ENCODE measurements at regions not wholly inside any gene's neighbourhood (a gene's known extent, or its start where the extent isn't known, plus 50 kb on each side); places are given as distances from the start of the nearest gene placed in this dataset.

DNA sequence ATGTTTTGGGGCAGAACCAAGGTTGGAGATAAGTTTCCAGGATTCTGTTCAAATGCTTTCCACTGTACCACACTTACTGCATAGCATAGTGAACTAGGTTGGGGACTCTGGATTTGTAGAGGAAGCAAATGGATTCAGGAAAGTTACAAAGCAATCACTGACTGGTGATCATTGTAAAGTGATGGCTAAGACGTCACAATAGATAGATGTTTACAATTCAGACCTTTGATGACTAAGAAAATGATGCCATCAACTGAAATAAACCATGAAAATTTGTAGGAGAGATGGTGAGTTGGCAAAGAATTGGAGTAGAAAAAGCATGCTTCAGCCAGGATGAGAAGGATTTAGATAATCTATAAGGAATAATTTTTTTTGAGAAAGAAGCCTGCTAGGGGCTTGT lies 178.0 kb downstream of the UBE2E3 start:
- H3K4me3 ChIP-seq (ENCODE audit: low read depth, low read length): no peak overlapping the region
- TF ChIP-seq, protein P1, sequence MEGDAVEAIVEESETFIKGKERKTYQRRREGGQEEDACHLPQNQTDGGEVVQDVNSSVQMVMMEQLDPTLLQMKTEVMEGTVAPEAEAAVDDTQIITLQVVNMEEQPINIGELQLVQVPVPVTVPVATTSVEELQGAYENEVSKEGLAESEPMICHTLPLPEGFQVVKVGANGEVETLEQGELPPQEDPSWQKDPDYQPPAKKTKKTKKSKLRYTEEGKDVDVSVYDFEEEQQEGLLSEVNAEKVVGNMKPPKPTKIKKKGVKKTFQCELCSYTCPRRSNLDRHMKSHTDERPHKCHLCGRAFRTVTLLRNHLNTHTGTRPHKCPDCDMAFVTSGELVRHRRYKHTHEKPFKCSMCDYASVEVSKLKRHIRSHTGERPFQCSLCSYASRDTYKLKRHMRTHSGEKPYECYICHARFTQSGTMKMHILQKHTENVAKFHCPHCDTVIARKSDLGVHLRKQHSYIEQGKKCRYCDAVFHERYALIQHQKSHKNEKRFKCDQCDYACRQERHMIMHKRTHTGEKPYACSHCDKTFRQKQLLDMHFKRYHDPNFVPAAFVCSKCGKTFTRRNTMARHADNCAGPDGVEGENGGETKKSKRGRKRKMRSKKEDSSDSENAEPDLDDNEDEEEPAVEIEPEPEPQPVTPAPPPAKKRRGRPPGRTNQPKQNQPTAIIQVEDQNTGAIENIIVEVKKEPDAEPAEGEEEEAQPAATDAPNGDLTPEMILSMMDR (IDR thresholded peaks at IDR 0.05; ENCODE audit: borderline replicate concordance, insufficient read depth, low read depth, low read length): no peak

DNA sequence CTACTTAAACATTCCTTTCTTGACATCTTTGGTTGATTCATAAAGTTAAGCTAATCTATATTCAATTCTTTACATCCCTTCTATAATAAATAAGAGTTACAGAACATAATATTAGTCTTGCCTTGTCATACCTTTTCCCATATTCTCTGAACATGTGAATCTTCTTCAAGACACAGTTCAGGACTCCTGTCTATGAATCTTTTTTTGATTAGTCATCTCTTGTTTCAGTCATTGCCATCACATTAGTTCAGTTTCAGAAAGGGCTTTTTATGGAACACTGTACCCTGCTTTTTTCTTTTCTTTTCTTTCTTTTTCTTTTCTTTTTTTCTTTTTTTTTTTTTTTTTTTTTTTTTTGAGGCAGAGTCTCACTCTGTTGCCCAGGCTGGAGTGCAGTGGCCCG lies 181.2 kb downstream of the UBE2E3 start:
- TF ChIP-seq, protein P1 (IDR thresholded peaks at IDR 0.05; ENCODE audit: borderline replicate concordance, insufficient read depth, low read depth, low read length): no peak
- H3K4me3 ChIP-seq (ENCODE audit: low read depth, low read length): no peak overlapping the region

DNA sequence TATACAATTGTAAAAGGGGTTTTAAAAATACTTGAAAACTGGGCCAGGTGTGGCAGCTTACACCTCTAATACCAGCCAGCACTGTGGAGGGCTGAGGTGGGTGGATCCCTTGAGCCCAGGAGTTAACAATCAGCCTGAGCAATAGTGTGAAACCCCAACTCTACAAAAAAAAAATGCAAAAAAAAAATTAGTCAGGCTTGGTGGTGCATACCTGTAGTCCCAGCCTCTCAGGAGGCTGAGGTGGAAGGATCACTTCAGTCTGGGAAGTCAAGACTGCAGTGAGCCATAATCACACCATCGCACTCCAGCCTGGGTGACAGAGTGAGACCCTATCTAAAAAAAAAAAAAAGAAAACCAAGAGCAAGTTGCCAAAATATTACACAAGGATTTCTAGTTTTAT lies 182.7 kb downstream of the UBE2E3 start:
- no peak overlapping the region for H3K4me3 ChIP-seq (ENCODE audit: low read depth, low read length)
- TF ChIP-seq, protein P1 (IDR thresholded peaks at IDR 0.05; ENCODE audit: borderline replicate concordance, insufficient read depth, low read depth, low read length): no peak

DNA sequence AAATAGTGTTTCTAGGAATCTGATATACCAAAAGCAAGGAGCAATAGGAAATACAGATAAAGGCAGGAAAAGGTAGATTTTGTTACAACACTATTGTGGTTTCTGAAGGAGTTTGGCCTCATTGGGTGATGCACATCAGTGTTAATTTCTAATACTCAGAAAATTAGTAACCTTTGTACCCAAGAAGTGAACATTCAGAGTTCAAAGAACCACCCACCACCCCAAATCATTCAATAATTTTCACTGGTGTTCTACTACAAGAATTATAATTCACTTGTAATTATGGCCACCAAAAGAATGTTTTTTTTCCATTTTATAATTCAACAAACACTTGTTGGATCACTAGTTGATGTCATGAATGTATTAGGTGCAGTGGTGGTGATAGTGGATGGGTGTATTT lies 183.3 kb downstream of the UBE2E3 start:
- TF ChIP-seq, protein P1 (IDR thresholded peaks at IDR 0.05; ENCODE audit: borderline replicate concordance, insufficient read depth, low read depth, low read length): no peak
- H3K4me3 ChIP-seq (ENCODE audit: low read depth, low read length): no peak overlapping the region

DNA sequence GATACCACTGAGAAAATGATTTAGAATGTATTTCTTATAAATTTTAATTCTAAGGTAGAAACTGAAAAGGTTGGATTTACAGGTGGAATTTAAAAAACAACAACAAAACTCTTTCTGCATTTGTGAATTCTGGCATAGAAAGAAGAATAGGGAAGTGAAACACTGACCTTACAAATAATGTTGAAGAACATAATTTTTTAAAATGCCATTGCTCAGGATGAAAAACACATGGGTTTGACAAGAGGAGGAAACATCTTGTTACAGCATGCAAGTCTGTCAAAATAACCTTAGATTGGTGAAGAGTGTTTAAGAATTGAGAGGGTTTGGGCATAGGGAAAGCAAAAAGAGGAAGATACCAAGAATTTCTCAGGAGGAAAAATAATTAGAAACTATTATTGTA lies 184.3 kb downstream of the UBE2E3 start:
- no peak overlapping the region for H3K4me3 ChIP-seq (ENCODE audit: low read depth, low read length)
- TF ChIP-seq, protein P1 (IDR thresholded peaks at IDR 0.05; ENCODE audit: borderline replicate concordance, insufficient read depth, low read depth, low read length): no peak

DNA sequence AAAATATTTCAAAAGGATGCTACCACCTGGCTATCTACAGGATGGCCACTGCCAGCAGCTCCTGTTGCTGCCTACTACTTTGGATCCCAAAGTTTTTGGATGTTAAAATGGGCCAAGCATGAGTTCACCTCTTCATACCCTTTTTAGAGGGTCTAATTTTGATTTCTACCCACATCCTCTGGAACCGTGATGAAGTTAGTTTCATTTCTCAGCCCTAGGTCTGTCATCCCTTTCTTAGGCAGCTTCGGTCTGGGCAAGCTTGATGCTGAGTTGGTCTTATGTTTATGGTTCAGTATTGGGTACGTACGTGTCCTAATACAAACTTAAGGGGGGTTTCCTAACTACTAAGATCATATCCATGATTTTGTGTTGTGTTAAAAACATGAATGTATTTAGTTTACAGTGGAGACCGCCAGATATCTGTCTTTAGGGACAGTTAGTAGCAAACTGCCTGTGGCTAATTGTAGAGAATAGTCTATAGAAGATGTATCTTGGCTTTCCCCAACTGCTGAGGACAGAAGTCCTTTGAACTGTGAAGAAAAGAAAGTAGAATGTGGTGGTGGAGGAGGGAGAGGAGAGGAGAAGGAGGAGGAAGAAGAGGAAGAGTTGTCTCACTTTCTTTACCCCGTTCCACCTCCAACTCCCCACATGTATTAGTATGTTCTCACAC lies 184.9 kb downstream of the UBE2E3 start:
- TF ChIP-seq, protein P1 (IDR thresholded peaks at IDR 0.05; ENCODE audit: borderline replicate concordance, insufficient read depth, low read depth, low read length): no peak
- H3K4me3 ChIP-seq (ENCODE audit: low read depth, low read length): no peak overlapping the region

DNA sequence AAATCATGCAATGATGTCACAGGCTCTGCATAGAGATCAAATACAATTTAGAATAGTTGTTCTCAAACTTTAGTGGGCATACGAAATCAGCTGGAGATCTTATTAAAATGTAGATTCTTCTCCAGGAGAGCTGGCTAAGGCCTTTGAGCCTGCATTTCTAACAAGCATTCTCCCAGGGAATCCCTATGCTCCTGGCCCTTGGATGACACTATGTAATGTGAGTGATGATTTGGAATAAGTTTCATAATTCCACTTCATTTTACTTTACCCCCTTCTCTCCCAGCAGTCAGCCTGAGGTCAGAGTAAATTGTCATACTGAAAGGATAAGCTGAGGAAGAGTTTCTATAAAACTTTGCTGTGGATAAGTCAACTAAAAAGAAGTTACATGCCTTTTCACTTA lies 189.1 kb downstream of the UBE2E3 start:
- H3K4me3 ChIP-seq (ENCODE audit: low read depth, low read length): no peak overlapping the region
- TF ChIP-seq, protein P1 (IDR thresholded peaks at IDR 0.05; ENCODE audit: borderline replicate concordance, insufficient read depth, low read depth, low read length): no peak

Measured in GM12875 (cell line).